H7 (cell line): ENCODE measurements at regions not wholly inside any gene's neighbourhood (a gene's known extent, or its start where the extent isn't known, plus 50 kb on each side); places are given as distances from the start of the nearest gene placed in this dataset.

ENCODE experiments used
- DNase-seq: peaks from one replicate; pipeline ENCODE4 v3.0.0; 2012
- H3K27me3 ChIP-seq: 2 replicates; pipeline ENCODE4 v1.6.0; 2011; ENCODE audit warnings: mild to moderate bottlenecking, low read length; ENCODE audit not compliant: control insufficient read depth, insufficient read depth
- H3K36me3 ChIP-seq: replicated peaks from 2 replicates; pipeline ENCODE4 v1.5.1; 2011; ENCODE audit warnings: low read length; ENCODE audit not compliant: control insufficient read depth, insufficient read depth
- H3K4me3 ChIP-seq: 2 replicates; pipeline ENCODE4 v1.5.1; 2011; ENCODE audit warnings: low read depth, mild to moderate bottlenecking, control low read depth, low read length, moderate library complexity; ENCODE audit not compliant: insufficient read depth

- DNase-seq = no peak
- H3K36me3 ChIP-seq = no peaks in the 10 kb centered on the region
- H3K27me3 ChIP-seq = no peaks in the 10 kb centered on the region
- no peak overlapping the region for H3K4me3 ChIP-seq
Observed at GRCh38 chr3:166123576-166123975, 286.4 kb upstream of the BCHE start.

- DNase-seq = no peak
- no peak overlapping the region for H3K4me3 ChIP-seq
- no peaks in the 10 kb centered on the region for H3K27me3 ChIP-seq
- no peaks in the 10 kb centered on the region for H3K36me3 ChIP-seq
Observed at GRCh38 chr3:166123088-166123487, 285.9 kb upstream of the BCHE start.

- H3K36me3 ChIP-seq = no peaks in the 10 kb centered on the region
- no peak for DNase-seq
- H3K4me3 ChIP-seq = no peak overlapping the region
- H3K27me3 ChIP-seq = no peaks in the 10 kb centered on the region
Observed at GRCh38 chr3:166118049-166118448, 280.8 kb upstream of the BCHE start.

GRCh38 chr3:166114448-166114847 is 277.2 kb upstream of the BCHE start:
- Histone ChIP-seq H3K36me3 (no peaks in the 10 kb centered on the region), H3K4me3 (no peak overlapping the region), H3K27me3 (no peaks in the 10 kb centered on the region)
- no peak for DNase-seq

GRCh38 chr3:166111562-166111961 is 274.3 kb upstream of the BCHE start:
- no peak overlapping the region for H3K4me3 ChIP-seq
- DNase-seq = no peak
- H3K27me3 ChIP-seq = no peaks in the 10 kb centered on the region

GRCh38 chr3:166110102-166110501 is 272.9 kb upstream of the BCHE start:
- no peaks in the 10 kb centered on the region for H3K27me3 ChIP-seq
- H3K4me3 ChIP-seq = no peak overlapping the region
- no peaks in the 10 kb centered on the region for H3K36me3 ChIP-seq

More at GRCh38 chr3:166111562-166111961, 274.3 kb upstream of the BCHE start:
- H3K36me3 ChIP-seq = no peaks in the 10 kb centered on the region

GRCh38 chr3:166104938-166105337 is 267.7 kb upstream of the BCHE start:
- Histone ChIP-seq H3K4me3 (no peak overlapping the region), H3K27me3 (no peaks in the 10 kb centered on the region), H3K36me3 (no peaks in the 10 kb centered on the region)
- DNase-seq = no peak

More at GRCh38 chr3:166110102-166110501, 272.9 kb upstream of the BCHE start:
- DNase-seq = no peak

GRCh38 chr3:166100730-166101129 is 263.5 kb upstream of the BCHE start:
- no peaks in the 10 kb centered on the region for H3K27me3 ChIP-seq
- DNase-seq = no peak
- no peak overlapping the region for H3K4me3 ChIP-seq
- H3K36me3 ChIP-seq = no peaks in the 10 kb centered on the region

- no peak overlapping the region for H3K4me3 ChIP-seq
- no peaks in the 10 kb centered on the region for H3K27me3 ChIP-seq
- no peak for DNase-seq
- H3K36me3 ChIP-seq = no peaks in the 10 kb centered on the region
Observed at GRCh38 chr3:166089575-166089974, 252.4 kb upstream of the BCHE start.

- no peak for DNase-seq
- Histone ChIP-seq H3K36me3 (no peaks in the 10 kb centered on the region), H3K4me3 (no peak overlapping the region), H3K27me3 (no peaks in the 10 kb centered on the region)
Observed at GRCh38 chr3:166085164-166085856, 248.1 kb upstream of the BCHE start.

GRCh38 chr3:166080096-166080495 is 242.9 kb upstream of the BCHE start:
- DNase-seq = no peak
- H3K36me3 ChIP-seq = no peaks in the 10 kb centered on the region
- no peak overlapping the region for H3K4me3 ChIP-seq
- H3K27me3 ChIP-seq = no peaks in the 10 kb centered on the region

- DNase-seq = no peak
- H3K36me3 ChIP-seq = no peaks in the 10 kb centered on the region
- no peaks in the 10 kb centered on the region for H3K27me3 ChIP-seq
- no peak overlapping the region for H3K4me3 ChIP-seq
Observed at GRCh38 chr3:166071831-166072230, 234.6 kb upstream of the BCHE start.

GRCh38 chr3:166064476-166064875 is 227.3 kb upstream of the BCHE start:
- no peak for DNase-seq
- Histone ChIP-seq H3K27me3 (no peaks in the 10 kb centered on the region), H3K4me3 (no peak overlapping the region), H3K36me3 (no peaks in the 10 kb centered on the region)

- H3K36me3 ChIP-seq = no peaks in the 10 kb centered on the region
- peak; percentile 30 for DNase-seq
- no peak overlapping the region for H3K4me3 ChIP-seq
- H3K27me3 ChIP-seq = no peaks in the 10 kb centered on the region
Observed at GRCh38 chr3:166060789-166061479, 223.7 kb upstream of the BCHE start.

- Histone ChIP-seq H3K4me3 (no peak overlapping the region), H3K27me3 (no peaks in the 10 kb centered on the region), H3K36me3 (no peaks in the 10 kb centered on the region)
- DNase-seq = no peak
Observed at GRCh38 chr3:166052440-166052839, 215.2 kb upstream of the BCHE start.
